Peyer's patch (tissue), 4 donors: ENCODE measurements at regions not wholly inside any gene's neighbourhood (a gene's known extent, or its start where the extent isn't known, plus 50 kb on each side); places are given as distances from the start of the nearest gene placed in this dataset.

Experiments
- POLR2A ChIP-seq, 2 donors: fragments of 450-650 bp; IDR thresholded peaks; one replicate each; pipeline ENCODE4 v1.5.1; 2017; ENCODE audit warnings: antibody characterized with exemption in 2 of 2, mild to moderate bottlenecking in 2 of 2, moderate library complexity in 2 of 2
- TF ChIP-seq, protein P1 (sequence below), 6 experiments: fragments of 450-650 bp in 4 of 6; fragments of 200-600 bp in 2 of 6; sonication (generic) in 1 of 6; IDR thresholded peaks; one replicate each; pipeline ENCODE4 v1.5.1; 2017 to 2019; ENCODE audit warnings: antibody characterized with exemption in 6 of 6, mild to moderate bottlenecking in 3 of 6, moderate library complexity in 1 of 6

DNA sequence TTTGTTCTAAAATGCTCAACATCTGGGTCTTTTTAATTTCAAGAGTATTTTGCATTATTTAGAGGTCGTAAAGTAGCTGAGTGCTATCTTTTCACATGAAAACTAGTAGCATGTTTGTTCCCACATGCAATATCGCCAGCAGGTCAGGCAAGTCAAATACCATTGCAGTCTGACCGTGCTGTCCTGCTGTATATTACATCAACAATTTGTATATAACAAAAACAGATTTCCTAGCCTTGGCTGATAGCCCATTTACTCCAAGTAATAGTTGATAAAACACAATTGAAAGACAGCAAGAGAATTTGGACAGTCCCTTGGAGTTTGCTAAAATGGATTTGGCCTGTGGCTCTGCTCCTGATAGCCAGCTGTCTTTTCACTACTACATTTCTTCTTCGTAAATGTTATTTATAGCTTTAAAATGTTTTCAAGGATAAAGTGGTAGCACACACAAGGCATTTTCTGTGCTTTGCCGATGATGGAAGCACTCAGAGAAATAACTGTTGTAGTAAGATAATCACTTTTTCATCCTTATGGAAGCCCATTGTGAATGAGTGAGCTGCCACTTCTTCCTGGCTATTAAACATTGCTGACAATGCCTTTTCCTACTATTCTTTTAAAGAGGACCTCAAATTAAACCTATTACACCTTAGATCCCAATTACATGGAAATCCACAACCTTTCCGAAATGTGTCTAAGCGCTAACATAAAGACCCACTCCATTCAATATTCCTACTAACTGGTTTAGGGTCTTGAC, 992.1 kb downstream of the MAT2B start:
- TF ChIP-seq, protein P1, sequence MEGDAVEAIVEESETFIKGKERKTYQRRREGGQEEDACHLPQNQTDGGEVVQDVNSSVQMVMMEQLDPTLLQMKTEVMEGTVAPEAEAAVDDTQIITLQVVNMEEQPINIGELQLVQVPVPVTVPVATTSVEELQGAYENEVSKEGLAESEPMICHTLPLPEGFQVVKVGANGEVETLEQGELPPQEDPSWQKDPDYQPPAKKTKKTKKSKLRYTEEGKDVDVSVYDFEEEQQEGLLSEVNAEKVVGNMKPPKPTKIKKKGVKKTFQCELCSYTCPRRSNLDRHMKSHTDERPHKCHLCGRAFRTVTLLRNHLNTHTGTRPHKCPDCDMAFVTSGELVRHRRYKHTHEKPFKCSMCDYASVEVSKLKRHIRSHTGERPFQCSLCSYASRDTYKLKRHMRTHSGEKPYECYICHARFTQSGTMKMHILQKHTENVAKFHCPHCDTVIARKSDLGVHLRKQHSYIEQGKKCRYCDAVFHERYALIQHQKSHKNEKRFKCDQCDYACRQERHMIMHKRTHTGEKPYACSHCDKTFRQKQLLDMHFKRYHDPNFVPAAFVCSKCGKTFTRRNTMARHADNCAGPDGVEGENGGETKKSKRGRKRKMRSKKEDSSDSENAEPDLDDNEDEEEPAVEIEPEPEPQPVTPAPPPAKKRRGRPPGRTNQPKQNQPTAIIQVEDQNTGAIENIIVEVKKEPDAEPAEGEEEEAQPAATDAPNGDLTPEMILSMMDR (IDR thresholded peaks at IDR 0.05), result no peak
- TF ChIP-seq POLR2A (IDR thresholded peaks at IDR 0.05), result no peak
